OCI-LY7 (cell line): ENCODE measurements at regions not wholly inside any gene's neighbourhood (a gene's known extent, or its start where the extent isn't known, plus 50 kb on each side); places are given as distances from the start of the nearest gene placed in this dataset.

ENCODE experiments used
- BruUV-seq: library from RNA; stranded (reverse); fragments of 400-500 nt; replicated peaks from 2 replicates; lab custom pipeline; 2021; lab: Mats Ljungman, UMichigan
- CTCF ChIA-PET: fragments of 300-600 bp; sonication (Branson Sonifier 250); formaldehyde crosslinking; loops from one replicate; lab custom pipeline; 2022; ENCODE audit warnings: antibody characterized with exemption; ENCODE audit not compliant: unreplicated experiment; lab: Charles Lee
- POLR2A ChIA-PET: fragments of 300-600 bp; sonication (Branson Sonifier 250); formaldehyde crosslinking; loops from one replicate; lab custom pipeline; 2022; ENCODE audit warnings: antibody characterized with exemption; lab: Charles Lee
- DNase-seq: peaks from one replicate; pipeline ENCODE4 v3.0.0-alpha.2; 2015; ENCODE audit warnings: low spot score
- H2AFZ ChIP-seq: fragments of 200-600 bp; sonication (generic), shearing (Covaris generic); 2 replicates; pipeline ENCODE4 v1.6.1; 2014; ENCODE audit warnings: mild to moderate bottlenecking, antibody characterized with exemption, low read length, moderate library complexity
- H3K27ac ChIP-seq: fragments of 200-600 bp; sonication (generic); 2 replicates; pipeline ENCODE4 v1.5.1; 2014; ENCODE audit warnings: mixed run types, low read depth, mild to moderate bottlenecking, moderate library complexity, low read length, inconsistent platforms; ENCODE audit not compliant: poor library complexity, severe bottlenecking
- H3K36me3 ChIP-seq: fragments of 200-600 bp; sonication (generic); 2 replicates; pipeline ENCODE4 v1.6.1; 2014; ENCODE audit warnings: mild to moderate bottlenecking, antibody characterized with exemption, low read length, moderate library complexity, mixed read lengths; ENCODE audit not compliant: insufficient read depth
- H3K4me1 ChIP-seq: fragments of 200-600 bp; sonication (generic); 2 replicates; pipeline ENCODE4 v1.5.1; 2014; ENCODE audit warnings: mild to moderate bottlenecking, low read length; ENCODE audit not compliant: insufficient read depth, poor library complexity, severe bottlenecking
- H3K4me2 ChIP-seq: fragments of 200-600 bp; sonication (generic); 2 replicates; pipeline ENCODE4 v1.6.1; 2014; ENCODE audit warnings: mild to moderate bottlenecking, low read length
- H3K4me3 ChIP-seq: fragments of 200-600 bp; sonication (generic); 2 replicates; pipeline ENCODE4 v1.5.1; 2014; ENCODE audit warnings: mild to moderate bottlenecking, low read depth, low read length; ENCODE audit not compliant: poor library complexity, severe bottlenecking
- H3K79me2 ChIP-seq: fragments of 200-600 bp; sonication (generic); 2 replicates; pipeline ENCODE4 v1.6.1; 2016; ENCODE audit warnings: low read depth, mild to moderate bottlenecking, low read length, moderate library complexity, mixed read lengths; ENCODE audit not compliant: insufficient read depth
- H3K9me2 ChIP-seq: fragments of 200-600 bp; sonication (generic); 2 replicates; pipeline ENCODE4 v1.6.1; 2016; ENCODE audit warnings: mild to moderate bottlenecking, low read length, mixed read lengths; ENCODE audit not compliant: insufficient read depth
- H3K9me3 ChIP-seq: fragments of 200-600 bp; sonication (generic); 2 replicates; pipeline ENCODE4 v1.6.1; 2014; ENCODE audit warnings: mild to moderate bottlenecking, mixed run types, low read length, mixed read lengths
- H4K20me1 ChIP-seq: fragments of 200-600 bp; sonication (generic); 2 replicates; pipeline ENCODE4 v1.6.1; 2014; ENCODE audit warnings: mild to moderate bottlenecking, antibody characterized with exemption, low read length, moderate library complexity, mixed read lengths; ENCODE audit not compliant: insufficient read depth
- EZH2phosphoT487 ChIP-seq: fragments of 200-600 bp; sonication (generic); IDR thresholded peaks from 2 replicates; pipeline ENCODE4 v1.6.1; 2018; ENCODE audit warnings: low read depth, borderline replicate concordance, mild to moderate bottlenecking, mixed run types, antibody characterized with exemption, low read length, moderate library complexity, mixed read lengths
- intact Hi-C: fragments of 100-400 bp; cut with micrococcal nuclease; formaldehyde crosslinking; loops from one replicate; pipeline ENCODE4 v1.10.0; 2022; ENCODE audit not compliant: unreplicated experiment
- TF ChIP-seq, protein P1 (sequence below): fragments of 200-600 bp; sonication (generic); conservative IDR thresholded peaks from 2 replicates; pipeline ENCODE4 v1.5.1; 2014; ENCODE audit warnings: mild to moderate bottlenecking, antibody characterized with exemption, low read length, moderate library complexity, mixed read lengths

DNA sequence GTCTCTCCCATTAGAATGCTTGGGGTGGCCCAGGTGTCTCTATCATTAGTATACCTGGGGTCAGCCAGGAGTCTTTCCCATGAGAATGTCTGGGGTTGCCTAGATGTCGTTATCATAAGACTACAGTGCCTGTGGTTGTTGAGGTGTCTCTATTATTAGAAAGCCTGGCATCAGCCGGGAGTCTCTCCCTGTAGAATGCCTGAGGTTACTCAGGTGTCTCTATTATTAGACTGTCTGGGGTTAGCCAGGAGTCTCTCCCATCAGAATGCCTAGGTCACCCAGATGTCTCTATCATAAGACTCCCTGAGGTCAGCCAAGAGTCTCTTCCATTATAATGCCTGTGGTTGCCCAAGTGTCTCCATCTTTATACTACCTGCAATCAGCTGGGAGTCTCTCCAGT is 1541.1 kb downstream of the UQCRFS1 start:
- Histone ChIP-seq H3K9me3 (0 out of 2 replicates have a peak, but pooled peaks cover 9% of the 10 kb centered on the region), H3K36me3 (no peaks in the 10 kb centered on the region), H3K9me2 (no peaks in the 10 kb centered on the region), H3K79me2 (no peaks in the 10 kb centered on the region), H3K4me1 (no peaks in the 10 kb centered on the region), H3K4me2 (no peak overlapping the region), H4K20me1 (no peaks in the 10 kb centered on the region), H2AFZ (no peak overlapping the region), H3K27ac (no peak overlapping the region), H3K4me3 (no peak overlapping the region)
- BruUV-seq: no TSS peak
- POLR2A ChIA-PET: no interaction called here
- intact Hi-C loops: no loop called here
- no peak for DNase-seq
- TF ChIP-seq, protein P1, sequence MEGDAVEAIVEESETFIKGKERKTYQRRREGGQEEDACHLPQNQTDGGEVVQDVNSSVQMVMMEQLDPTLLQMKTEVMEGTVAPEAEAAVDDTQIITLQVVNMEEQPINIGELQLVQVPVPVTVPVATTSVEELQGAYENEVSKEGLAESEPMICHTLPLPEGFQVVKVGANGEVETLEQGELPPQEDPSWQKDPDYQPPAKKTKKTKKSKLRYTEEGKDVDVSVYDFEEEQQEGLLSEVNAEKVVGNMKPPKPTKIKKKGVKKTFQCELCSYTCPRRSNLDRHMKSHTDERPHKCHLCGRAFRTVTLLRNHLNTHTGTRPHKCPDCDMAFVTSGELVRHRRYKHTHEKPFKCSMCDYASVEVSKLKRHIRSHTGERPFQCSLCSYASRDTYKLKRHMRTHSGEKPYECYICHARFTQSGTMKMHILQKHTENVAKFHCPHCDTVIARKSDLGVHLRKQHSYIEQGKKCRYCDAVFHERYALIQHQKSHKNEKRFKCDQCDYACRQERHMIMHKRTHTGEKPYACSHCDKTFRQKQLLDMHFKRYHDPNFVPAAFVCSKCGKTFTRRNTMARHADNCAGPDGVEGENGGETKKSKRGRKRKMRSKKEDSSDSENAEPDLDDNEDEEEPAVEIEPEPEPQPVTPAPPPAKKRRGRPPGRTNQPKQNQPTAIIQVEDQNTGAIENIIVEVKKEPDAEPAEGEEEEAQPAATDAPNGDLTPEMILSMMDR: no peak
- no peak for TF ChIP-seq EZH2phosphoT487
- CTCF ChIA-PET: no interaction called here

DNA sequence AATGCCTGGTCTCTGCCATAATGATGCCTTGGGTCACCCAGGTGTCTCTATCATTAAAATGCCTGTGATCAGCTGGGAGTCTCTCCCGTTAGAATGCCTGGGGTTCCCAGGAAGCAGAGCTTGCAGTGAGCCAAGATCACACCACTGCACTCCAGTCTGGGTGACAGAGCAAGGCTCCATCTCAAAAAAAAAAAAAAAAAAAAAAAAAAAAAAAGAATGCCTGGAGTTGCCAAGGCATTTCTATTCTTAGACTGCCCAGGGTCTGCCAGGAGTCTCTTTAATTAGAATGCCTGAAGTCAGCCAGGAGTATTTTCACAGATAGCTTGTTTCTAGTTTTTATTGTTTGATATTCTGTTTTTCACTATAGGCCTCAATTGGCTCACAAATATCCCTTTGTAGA is 1552.5 kb downstream of the UQCRFS1 start:
- no peaks in the 10 kb centered on the region for H3K4me1 ChIP-seq
- H4K20me1 ChIP-seq: no peaks in the 10 kb centered on the region
- H3K36me3 ChIP-seq: no peaks in the 10 kb centered on the region
- no peak for TF ChIP-seq EZH2phosphoT487
- TF ChIP-seq, protein P1: no peak
- ChIA-PET CTCF (no interaction called here), POLR2A (interaction anchor here (0.6 to 0.7 kb wide), 2 partner anchors 287 to 660 kb away, joined by 3 read pairs; no protein-coding TSS in a partner anchor)
- intact Hi-C loops: no loop called here
- H3K9me2 ChIP-seq: no peaks in the 10 kb centered on the region
- H3K79me2 ChIP-seq: no peaks in the 10 kb centered on the region
- no peak for DNase-seq
- no peak overlapping the region for H2AFZ ChIP-seq
- H3K9me3 ChIP-seq: peaks cover 12% of the 10 kb centered on the region; the same call in 1 of the 2 replicates
- H3K4me3 ChIP-seq: no peak overlapping the region
- H3K4me2 ChIP-seq: no peak overlapping the region
- no TSS peak for BruUV-seq
- H3K27ac ChIP-seq: no peak overlapping the region

DNA sequence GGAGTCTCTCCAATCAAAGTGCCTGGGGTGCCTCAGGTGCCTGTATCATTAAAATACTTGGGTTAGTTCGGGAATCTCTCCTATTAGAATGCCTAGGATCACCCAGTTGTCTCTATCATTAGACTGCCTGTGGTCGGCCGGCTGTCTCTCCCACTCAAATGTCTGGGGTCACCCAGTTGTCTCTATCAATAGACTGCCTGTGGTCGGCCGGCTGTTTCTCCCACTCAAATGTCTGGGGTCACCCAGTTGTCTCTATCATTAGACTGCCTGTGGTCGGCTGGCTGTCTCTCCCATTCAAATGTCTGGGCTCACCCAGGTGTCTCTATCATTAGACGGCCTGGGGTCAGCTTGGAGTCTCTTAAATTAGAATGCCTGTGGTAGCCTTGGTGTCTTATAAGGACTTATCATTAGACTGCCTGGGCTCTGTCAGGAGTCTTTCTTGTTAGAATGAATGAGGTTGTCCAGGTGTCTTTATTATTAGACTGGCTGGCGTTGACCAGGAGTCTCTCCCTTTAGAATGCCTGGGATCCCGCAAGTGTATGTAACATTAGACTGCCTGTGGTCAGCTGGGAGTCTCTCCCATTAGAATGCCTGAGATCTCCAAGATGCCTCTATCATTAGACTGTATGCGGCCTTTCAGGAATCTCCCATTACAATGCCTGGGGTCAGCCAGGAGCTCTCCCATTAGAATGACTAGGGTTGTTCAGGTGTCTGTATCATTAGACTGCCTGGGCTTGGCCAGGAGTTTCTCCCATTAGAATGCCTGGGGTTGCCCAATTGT is 1555.5 kb downstream of the UQCRFS1 start:
- H4K20me1 ChIP-seq: no peaks in the 10 kb centered on the region
- H3K27ac ChIP-seq: no peak overlapping the region
- H3K4me1 ChIP-seq: no peaks in the 10 kb centered on the region
- H3K9me3 ChIP-seq: 0 out of 2 replicates have a peak, but pooled peaks cover 5% of the 10 kb centered on the region
- H3K4me2 ChIP-seq: no peak overlapping the region
- TF ChIP-seq, protein P1: no peak
- TF ChIP-seq EZH2phosphoT487: no peak
- H3K79me2 ChIP-seq: no peaks in the 10 kb centered on the region
- POLR2A ChIA-PET: no interaction called here
- H2AFZ ChIP-seq: no peak overlapping the region
- no TSS peak for BruUV-seq
- CTCF ChIA-PET: no interaction called here
- H3K36me3 ChIP-seq: no peaks in the 10 kb centered on the region
- H3K9me2 ChIP-seq: no peaks in the 10 kb centered on the region
- no peak for DNase-seq
- H3K4me3 ChIP-seq: no peak overlapping the region
- intact Hi-C loops: no loop called here
